ENCODE measurements at regions not wholly inside any gene's neighbourhood (a gene's known extent, or its start where the extent isn't known, plus 50 kb on each side); places are given as distances from the start of the nearest gene placed in this dataset.

- H3K4me1 ChIP-seq (ENCODE audit: control insufficient read depth, insufficient read depth, low read length), result no peaks in the 10 kb centered on the region
- no TSS peak for BruUV-seq (replicated peaks)
- no peaks in the 10 kb centered on the region for H3K79me2 ChIP-seq (ENCODE audit: control insufficient read depth, insufficient read depth, low read length)
- no peak overlapping the region for H3K4me2 ChIP-seq (ENCODE audit: control insufficient read depth, insufficient read depth)
- H3K4me3 ChIP-seq, result no peak overlapping the region
- no peaks in the 10 kb centered on the region for H3K9me3 ChIP-seq (replicated peaks; ENCODE audit: control insufficient read depth, insufficient read depth, low read length)
- ChIA-PET RAD21 (ENCODE audit: unreplicated experiment) (no interaction called here), SMC1A (ENCODE audit: uncharacterized antibody, unreplicated experiment) (no interaction called here), POLR2A (no interaction called here), CTCF (interaction anchor here (0.7 kb wide), 1 partner anchor 128 kb away, joined by 3 read pairs; no protein-coding TSS in a partner anchor)
- in situ Hi-C loops (cut with MboI) (no loop called here), intact Hi-C loops (cut with micrococcal nuclease; ENCODE audit: unreplicated experiment) (no loop called here)
- H2AFZ ChIP-seq (ENCODE audit: control insufficient read depth, low read depth, low read length), result no peak overlapping the region
- TF ChIP-seq TAF1 (IDR thresholded peaks at IDR 0.05; ENCODE audit: borderline replicate concordance, low read depth, low read length), result no peak
- TF ChIP-seq EGR1 (IDR thresholded peaks at IDR 0.05; ENCODE audit: borderline replicate concordance in 1 of 2, low read depth in 2 of 2, low read length in 2 of 2), result no peak
- TF ChIP-seq TCF12 (IDR thresholded peaks at IDR 0.05; ENCODE audit: low read depth, low read length), result no peak
- TF ChIP-seq NKRF (conservative IDR thresholded peaks at IDR 0.05), result no peak
- no peak for TF ChIP-seq EZH2 (IDR thresholded peaks at IDR 0.05; ENCODE audit: borderline replicate concordance, control insufficient read depth, low read depth, low read length)
- TF ChIP-seq TBL1XR1 (IDR thresholded peaks at IDR 0.05; ENCODE audit: low read depth, low read length), result no peak
- no peak for TF ChIP-seq NR2C1 (IDR thresholded peaks at IDR 0.05)
- TF ChIP-seq KAT2A (conservative IDR thresholded peaks at IDR 0.05; ENCODE audit: control insufficient read depth, low read depth, low read length), result no peak
- no peak for TF ChIP-seq ATF3 (IDR thresholded peaks at IDR 0.05; ENCODE audit: borderline replicate concordance, extremely low read depth, low read depth, low read length)
- TF ChIP-seq SIN3A (IDR thresholded peaks at IDR 0.05; ENCODE audit: low read depth, low read length), result no peak
- no peak for TF ChIP-seq CHD4 (IDR thresholded peaks at IDR 0.05)
- TF ChIP-seq KLF5 (IDR thresholded peaks at IDR 0.05; ENCODE audit: partially characterized antibody), result no peak
- no peak overlapping the region for H3K27ac ChIP-seq (ENCODE audit: control insufficient read depth, insufficient read depth)
- FAIRE-seq (no peak), ATAC-seq (no peak), DNase-seq (ENCODE audit: low read depth, low spot score) (no peak)
- WGBS (ENCODE audit: insufficient coverage, insufficient replicate concordance, low lambda C conversion rate, missing lambda C conversion rate), result 29% methylated on average over 13 of the region's 13 CpGs
- no peaks in the 10 kb centered on the region for H3K36me3 ChIP-seq (ENCODE audit: control insufficient read depth in 2 of 2, insufficient read depth in 2 of 2, low read length in 1 of 2)
- H3K27me3 ChIP-seq (replicated peaks in 1 of 2; ENCODE audit: control insufficient read depth in 2 of 2, insufficient read depth in 2 of 2, low read length in 1 of 2), result no peaks in the 10 kb centered on the region; a peak in 2 of 4 replicates
- no peak overlapping the region for H3K9ac ChIP-seq (ENCODE audit: control insufficient read depth, insufficient read depth, low read length)
- no peaks in the 10 kb centered on the region for H4K20me1 ChIP-seq (ENCODE audit: control insufficient read depth, insufficient read depth)
Observed at GRCh38 chr16:56102183-56102686, 89.1 kb upstream of the GNAO1 start.

Measured in GM12878 (cell line).